CD4-positive, alpha-beta T cell treated with Interleukin-4 for 1 hour (primary cell): ENCODE measurements at regions not wholly inside any gene's neighbourhood (a gene's known extent, or its start where the extent isn't known, plus 50 kb on each side); places are given as distances from the start of the nearest gene placed in this dataset.
A peak's percentile ranks its signal among the peaks of the same experiment; 100 is the strongest.

Experiments used
- DNase-seq, 2 donors: peaks; one replicate each; pipeline ENCODE4 v3.0.0-alpha.2; 2020 to 2022

DNA sequence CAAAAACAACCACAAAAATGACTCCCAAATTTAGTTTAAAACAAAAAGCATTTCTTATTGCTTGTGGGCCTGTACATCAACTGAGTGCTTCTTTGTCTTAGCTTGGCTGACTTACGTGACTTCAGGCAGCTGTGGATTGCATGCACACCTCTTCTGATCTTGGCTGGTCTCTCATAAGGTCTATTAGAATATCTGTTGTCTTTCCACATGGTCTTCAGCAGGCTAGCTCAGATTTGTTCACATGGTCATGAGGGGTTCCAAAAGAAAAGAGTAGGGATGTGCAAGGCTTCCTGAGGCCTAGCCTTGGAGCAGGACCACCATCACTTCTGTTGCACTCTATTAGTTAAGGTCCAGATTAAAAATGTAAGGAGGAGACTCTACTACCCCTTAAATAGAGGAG is 120.1 kb downstream of the LRRC70 start:
- no peak for DNase-seq

DNA sequence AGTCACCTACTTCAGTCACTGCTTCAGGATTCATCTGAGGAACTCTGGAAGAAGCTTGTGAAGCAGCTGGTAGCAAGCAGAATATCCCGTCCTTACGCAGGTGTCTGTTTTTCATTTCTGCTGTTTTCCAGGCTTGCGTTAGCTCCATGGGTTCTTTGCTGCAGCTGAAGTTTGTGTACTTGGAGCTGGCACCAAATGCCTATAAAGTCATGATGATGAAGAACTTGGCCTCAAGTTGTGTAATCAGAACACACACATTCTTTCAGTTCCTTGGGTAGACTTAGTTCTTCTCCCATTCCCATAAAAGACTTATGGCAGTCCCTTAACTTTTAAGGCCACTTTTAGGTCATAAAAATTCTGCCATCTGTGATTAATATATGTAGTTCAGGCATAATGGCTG is 116.7 kb downstream of the LRRC70 start:
- DNase-seq = no peak

DNA sequence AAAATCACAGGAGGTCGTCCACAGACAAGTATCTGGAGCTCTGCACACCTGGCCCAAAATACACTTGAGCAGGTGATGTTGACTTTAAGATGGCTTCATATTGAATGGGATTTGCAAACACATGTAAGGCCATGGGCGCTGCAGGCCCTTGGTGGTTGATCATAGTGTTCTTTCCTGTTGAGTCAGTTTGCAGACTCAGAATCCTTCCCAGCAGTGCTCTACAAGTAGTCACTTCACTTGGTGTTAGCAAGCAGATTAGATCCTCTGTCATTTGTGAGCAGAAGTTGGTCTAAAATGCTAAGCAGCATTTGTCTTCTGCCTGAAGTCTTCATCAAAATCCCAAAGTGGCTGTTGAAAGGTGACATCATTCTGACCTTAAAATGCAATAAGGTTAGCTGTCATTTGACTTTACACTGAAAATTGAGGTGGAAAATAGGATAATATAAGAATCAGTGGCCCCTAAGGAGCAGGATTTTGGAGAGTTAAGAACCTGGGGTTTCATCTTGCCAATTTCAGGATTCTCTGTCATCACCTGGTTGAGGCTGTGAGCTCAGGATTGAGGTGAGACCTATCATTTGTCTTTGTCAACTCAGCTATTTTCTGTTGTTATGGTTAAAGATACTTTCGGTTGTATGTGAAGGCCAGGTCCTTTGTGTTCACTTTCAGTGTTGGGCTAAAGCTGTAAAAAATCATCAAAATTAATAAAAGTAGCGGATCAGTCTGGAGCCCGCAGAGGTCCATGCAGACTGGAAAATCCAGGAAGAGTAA is 114.5 kb downstream of the LRRC70 start:
- no peak for DNase-seq

GRCh38 chr5:62691946-62692345 is 113.3 kb downstream of the LRRC70 start:
- no peak for DNase-seq

- DNase-seq = no peak
These were observed 111.8 kb downstream of the LRRC70 start for GRCh38 chr5:62690421-62690820.

GRCh38 chr5:62689599-62690368 is 111.2 kb downstream of the LRRC70 start:
- peak in 1 of 2 donors; percentile 2 for DNase-seq

DNA sequence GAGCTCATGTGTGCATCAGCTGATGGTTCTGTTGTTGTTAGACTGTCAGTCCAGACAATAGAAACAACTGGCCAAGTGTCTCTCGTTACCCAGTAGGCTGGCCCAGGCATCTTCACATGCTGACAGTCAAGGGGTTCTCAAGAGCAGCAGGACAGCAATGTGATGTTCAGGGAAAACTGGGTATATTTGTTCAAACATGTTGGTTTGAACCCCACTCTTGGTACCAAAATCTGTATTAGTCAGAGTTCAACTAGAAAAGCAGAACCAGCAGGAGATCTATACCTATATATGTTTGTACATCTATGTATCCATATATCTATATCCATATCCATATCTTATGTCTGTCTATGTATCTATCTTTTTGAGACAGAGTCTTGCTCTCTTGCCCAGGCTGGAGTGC is 108.1 kb downstream of the LRRC70 start:
- DNase-seq = no peak

GRCh38 chr5:62685221-62685620 is 106.6 kb downstream of the LRRC70 start:
- DNase-seq = no peak

- DNase-seq = no peak
These were observed 105.7 kb downstream of the LRRC70 start for GRCh38 chr5:62684310-62684709.

DNA sequence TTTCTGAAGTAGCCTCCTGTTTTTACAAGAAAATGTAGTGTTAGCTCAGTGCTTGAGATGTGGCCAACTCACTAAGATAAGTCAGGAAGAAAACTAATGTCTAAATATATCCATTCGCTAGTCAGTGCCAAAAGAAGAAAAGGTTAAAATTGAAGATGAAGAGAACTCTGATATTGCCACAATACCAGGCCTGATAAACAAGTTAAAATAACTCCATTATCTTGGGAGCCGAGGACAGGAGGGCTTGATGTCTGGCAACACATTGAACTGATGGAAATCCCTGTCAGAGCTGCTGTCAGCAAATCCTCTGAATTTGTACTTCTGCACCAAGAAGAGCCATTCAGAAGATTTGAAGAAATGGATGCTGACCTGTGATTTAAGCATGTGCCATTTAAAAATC is 103.4 kb downstream of the LRRC70 start:
- DNase-seq = no peak

DNA sequence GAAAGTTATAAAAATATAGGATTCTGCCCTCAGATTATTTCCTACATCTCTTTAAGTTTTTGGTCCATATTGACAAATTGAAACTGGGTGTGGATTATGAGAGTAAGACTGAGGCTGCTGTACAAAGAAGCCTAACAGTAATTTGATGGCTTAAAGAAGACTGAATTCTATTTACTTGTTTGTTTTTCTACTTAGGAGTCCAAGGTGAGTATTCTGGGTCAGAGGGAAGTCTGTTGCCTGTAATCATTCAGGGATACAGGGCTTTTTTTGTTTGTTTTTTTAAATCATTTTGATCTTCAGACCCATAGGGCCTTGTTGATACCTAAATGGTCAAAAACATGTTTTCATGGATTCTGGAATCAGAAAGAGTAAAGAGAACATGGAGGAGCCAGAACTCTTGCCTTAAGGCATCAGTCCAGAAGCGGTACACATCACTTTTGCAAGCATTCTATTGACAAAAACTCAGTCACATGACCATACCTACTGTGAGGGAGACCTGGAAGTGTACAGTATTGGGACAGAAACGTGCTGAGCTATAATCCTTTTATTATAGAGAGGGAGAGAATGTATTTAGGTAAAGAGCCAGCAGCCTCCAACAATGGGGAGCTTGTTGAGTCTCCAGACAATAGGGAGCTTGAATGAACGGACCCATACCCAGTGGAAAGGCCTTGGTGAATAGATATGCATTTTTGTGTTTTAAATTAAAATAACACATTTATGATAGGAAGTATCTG is 102.7 kb downstream of the LRRC70 start:
- no peak for DNase-seq

GRCh38 chr5:62680121-62680520 is 101.5 kb downstream of the LRRC70 start:
- no peak for DNase-seq
